GM21529 (cell line): ENCODE measurements at regions not wholly inside any gene's neighbourhood (a gene's known extent, or its start where the extent isn't known, plus 50 kb on each side); places are given as distances from the start of the nearest gene placed in this dataset.
"Not testable (repeated sequence)": the region's sequence is repeated elsewhere in the genome, so short reads cannot be mapped to it uniquely, and the experiment has no call there.

Experiments used
- ATAC-seq: cut with Tn5 transposase; IDR thresholded peaks from one replicate; pipeline ENCODE4 v1.9.1; 2021; ENCODE audit not compliant: unreplicated experiment

DNA sequence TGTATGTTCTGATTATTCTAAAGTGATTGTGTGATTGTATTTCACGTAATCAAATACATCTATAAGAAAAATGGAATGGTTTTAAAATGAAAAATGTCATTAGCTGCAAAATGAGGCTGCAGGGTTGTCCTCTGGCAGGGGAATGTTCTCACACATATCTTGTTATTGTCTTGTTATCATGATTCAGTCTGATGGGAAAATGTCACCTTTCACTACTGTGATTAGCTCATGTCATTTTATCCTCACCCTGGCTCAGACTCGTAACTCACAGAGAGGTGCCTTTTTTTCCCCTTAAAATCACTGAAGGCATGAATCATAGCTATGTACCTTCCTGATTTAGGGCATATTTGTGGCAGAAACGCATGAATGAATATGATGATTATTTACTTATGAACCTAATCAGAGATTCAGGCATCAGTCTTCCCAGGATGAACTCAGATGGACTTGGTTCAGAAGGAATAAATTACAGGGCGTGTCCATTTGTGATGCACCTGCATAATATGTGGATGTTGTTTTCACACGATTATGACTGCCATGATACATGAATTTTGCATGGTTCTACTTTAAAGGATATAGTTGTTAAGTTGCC lies 1339.2 kb downstream of the AACS start:
- ATAC-seq = no peak

DNA sequence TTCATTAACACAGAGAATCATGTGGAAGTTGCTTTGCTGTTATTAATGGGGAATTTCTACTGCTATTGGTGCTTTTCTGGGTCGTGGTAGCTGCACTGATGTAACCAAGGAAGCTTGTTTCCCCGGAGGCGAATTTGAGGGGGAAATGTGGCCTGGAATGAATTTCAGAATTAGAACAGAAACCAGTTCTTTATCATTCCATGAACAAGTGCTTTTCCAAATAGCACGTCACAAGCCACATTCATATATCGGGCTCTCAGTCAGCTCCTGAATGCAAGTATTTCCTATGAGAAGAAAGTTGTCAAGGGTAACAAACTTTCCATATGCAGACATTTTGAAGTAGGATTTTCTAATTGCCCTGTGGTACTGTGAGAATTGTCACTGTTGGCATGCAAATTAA lies 1353.2 kb downstream of the AACS start:
- no peak for ATAC-seq

DNA sequence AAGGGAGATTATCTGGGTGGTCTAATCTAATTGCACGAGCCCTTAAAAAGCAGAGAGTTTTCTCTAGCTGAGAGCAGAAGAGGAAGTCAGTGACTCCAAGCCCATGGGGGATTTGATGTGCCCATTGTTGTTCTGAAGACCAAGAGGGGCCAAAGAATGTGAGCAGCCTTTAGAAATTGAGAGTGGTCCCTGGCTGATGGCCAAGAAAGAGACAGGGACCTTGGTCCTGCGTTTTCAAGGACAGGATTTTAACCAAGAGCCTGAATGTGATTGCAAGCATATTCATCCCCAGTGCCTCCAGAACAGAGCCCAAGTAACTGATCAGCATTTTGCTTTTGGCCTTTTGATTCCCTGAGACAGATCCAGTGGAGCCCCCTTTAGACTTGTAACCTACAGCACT lies 1353.9 kb downstream of the AACS start:
- ATAC-seq = no peak

DNA sequence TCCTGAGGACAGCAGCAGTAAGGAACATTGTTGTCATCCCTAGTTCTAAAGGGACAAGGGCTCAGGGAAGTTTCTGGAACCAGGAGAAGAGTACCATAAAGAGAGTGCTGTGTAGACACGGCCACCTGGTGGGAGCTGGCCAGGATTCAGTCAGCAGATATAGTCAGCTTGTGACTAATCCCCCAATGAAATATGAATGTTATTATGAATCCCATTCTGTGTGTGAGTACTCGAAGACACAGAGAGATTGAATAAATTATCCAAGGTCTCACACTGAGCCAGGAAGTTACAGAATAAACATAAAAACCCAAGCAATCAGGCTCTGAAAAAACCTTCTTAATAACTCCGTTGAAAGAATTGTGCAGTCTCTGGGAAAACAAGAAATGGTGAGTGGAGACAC lies 1359.5 kb downstream of the AACS start:
- no peak for ATAC-seq

DNA sequence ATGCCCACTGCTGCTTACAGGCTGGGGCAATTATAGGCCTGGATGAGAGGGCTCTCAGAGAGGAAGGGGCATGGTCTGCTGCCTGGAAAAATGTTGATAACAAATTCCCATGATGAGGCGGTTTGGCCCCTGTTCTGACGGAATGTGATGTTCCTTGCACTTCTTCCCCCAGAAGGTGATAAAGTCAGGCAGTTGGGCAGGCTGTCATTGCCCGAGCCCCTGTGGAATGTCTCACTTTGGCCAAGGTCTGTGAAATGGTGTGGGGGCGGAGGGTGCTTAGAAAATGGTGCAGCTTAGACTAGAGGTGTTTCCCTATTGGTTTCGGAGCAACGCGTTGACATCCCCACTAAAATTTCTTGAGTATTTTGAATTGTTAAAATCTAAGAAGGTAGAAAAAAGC lies 1360.0 kb downstream of the AACS start:
- ATAC-seq = no peak

DNA sequence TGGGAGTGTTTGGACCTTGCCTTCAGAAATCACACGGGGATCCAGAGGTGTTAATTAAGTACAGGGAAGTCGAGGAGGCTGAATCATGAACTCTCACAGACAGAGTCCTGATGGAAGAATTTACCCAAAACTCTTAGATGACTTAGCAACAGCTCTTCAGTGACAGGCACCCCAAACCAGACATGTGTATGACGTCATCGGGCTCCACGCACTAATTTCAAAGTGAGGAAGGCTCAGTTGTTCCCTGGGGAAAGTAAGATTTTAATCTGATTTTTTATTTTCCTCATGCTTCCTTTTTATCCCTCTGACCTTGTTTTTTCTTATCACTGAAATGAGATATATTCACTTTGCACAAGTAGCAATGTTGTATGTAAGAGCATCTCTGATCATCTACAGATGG lies 1363.5 kb downstream of the AACS start:
- no peak for ATAC-seq

DNA sequence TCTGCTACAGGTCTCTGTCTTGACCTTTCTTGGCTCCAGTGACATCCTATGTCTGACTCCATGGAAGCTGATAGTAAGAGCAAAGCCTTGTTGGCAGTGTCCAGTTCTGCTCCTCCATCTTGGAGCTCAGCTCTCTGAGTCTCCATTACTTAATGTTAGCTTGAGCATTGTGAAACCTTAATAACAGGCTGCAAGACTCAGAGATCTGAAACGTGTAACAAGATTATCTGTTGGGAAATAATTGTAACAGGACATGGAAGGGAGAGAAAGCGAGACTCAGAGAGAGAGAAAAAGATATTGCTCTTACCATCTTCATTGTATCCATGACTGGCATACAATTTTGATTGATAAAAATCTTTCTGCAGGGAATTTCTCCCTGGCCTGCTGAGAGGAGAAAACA lies 1365.7 kb downstream of the AACS start:
- no peak for ATAC-seq

DNA sequence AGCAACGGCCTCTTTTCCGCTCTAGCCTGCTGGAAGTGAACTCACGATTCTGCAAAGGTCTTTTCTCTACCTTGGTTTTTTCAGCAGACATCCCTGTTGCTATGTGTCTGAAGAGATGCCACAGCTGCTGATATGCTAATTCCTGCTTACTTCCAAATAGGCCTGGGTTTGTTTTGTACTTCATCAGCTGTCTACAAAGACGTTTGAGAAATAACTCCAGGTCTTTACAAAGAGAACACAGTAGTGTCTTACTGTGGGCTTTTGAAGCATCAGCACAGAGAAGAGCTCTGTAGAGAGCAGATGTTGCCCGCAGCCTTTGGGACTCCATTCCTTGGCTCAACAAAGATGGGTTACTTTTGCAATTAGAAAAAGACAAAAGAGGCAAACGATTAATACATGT lies 1366.5 kb downstream of the AACS start:
- ATAC-seq = no peak

DNA sequence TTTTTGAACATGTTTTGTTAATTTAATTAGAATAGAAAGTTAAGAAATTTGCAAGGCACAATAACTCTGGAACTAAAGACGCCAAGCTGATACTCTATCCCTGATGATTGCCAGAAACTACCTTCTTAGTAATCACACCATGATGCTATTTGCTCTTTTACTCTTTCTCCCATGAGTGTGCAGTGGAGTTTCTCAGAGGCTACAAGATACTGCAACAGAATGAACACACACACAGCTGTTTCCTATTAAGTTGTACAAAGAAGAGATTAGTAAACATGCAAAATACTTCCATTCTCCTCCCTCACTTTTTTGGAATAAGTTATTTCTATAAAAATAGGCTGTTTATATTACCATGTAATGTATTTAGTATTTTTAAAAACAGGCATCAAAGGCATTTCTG lies 1367.5 kb downstream of the AACS start:
- no peak for ATAC-seq

DNA sequence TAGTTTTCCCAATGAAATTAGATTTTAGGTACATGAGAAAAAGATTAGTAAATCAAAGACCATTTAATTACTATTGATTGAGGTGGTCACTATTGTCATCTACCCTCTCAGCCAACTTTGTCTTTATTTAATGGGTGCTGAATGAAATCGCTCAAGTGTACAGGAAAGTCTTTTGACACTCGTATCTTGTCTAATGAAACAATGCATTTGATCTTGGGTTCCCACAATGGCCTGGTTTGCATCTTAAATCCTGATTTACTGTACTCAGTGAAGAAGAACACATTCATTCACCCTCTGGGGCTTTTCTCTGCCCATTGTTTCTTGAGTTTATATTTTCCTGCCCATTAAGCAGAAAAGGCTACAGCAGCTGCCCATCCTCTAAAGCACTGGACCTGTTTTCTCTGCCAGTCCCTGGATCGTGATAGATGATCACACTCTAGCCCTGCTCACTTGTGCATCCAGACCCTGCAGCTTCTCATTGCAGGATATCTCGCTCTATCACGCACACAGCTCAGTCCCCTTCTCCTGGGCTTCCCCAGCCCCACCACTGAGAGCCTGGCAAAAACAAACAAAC lies 1369.3 kb downstream of the AACS start:
- no peak for ATAC-seq

DNA sequence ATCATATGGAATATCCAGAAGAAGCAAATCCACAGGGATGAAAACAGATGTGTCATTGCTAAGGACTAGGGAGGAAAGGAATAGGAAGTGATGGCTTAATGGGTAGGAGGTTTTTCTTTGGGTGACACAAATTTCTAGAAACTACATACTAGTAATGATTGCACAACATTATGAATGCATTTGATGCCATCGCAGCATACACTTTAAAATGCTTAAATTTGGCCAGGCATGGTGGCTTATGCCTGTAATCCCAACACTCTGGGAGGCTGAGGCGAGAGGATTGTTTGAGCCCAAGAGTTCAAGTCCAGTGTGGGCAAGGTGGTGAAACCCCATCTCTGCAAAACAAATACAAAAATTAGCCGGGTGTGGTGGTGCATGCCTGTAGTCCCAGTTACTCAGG lies 1370.8 kb downstream of the AACS start:
- no peak for ATAC-seq

DNA sequence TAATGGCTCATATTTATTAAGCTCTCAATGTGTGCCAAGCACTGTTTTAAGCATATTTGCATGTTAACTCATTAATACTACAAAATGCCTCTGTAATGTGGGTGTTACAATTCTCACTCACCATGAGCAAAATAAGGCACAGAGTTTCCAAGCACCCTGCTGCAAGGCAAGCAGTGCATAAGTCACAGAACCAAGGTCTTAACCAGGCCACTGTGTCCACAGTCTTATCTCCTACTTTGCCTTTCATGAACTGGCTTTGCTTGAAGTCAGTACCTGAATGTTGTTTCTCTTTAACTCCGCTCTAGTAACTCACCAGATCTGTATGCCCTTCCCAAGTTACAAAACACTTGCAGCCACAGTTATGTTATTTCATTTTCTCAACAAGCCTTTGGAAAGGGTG lies 1372.7 kb downstream of the AACS start:
- no peak for ATAC-seq

DNA sequence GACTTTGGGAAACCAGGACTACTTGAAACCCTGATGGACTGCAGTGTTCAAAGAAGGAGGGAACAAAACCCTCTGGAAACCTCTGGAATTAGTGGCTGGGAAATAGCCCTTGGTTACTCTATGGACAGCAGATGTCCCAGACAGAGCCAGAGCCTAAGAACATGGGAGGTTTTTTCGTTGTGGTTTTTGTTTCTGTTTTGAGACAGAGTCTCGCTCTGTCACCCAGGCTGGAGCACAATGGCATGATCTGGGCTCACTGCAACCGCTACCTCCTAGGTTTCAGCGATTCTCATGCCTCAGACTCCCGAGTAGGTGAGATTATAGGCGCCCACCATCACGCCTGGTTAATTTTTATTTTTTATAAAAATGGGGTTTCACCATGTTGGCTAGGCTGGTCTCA lies 1378.7 kb downstream of the AACS start:
- no peak for ATAC-seq

DNA sequence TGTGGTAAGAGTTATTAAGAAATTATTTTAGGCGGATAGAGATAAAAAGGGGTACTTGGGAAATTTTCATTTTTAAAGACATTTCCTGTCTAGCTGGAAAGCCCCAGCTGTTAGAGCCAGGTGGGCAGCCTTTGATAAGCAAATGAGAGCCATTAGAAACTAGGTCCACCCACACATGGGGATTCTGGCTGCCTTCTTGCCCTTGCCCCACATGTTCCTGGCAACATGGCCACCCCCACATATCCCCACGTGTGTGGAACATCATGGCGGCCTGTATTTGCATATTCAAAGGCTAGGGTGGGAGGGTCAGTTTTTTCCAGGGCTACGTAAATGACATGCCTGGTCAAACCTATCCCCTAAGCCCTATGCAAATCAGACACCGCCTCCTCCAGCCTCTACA lies 1382.1 kb downstream of the AACS start:
- ATAC-seq = no peak

DNA sequence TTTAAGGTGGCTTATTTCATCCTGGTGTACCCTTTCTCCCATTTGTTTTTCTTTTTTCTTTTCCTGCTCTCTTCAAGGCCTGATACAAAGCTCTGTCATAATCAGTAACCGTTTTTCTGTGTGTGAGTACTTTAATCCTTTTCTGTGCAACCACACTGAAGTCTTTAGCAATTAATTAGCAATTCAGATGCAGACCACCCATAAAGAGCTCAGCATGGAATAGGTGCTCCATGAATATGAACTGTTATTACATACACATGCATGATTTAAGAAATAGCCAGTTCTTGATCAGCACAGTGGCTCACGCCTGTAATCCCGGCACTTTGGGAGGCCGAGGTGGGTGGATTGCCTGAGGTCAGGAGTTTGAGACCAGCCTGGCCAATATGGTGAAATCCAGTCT lies 1386.6 kb downstream of the AACS start:
- ATAC-seq = no peak

DNA sequence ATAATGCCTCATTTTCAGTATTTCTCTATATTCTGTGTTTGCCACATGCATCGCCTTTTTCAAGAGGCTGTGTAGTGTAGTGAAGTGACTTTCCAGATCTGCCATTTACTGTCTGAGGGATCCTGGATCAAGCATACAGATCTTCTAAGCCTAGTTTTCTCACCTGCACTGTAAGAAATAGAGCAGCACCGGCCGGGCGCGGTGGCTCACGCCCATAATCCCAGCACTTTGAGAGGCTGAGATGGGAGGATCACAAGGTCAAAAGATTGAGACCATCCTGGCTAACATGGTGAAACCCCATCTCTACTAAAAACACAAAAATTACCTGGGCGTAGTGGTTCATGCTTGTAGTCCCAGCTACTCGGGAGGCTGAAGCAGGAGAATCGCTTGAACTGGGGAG lies 1387.5 kb downstream of the AACS start:
- not testable (repeated sequence) for ATAC-seq

DNA sequence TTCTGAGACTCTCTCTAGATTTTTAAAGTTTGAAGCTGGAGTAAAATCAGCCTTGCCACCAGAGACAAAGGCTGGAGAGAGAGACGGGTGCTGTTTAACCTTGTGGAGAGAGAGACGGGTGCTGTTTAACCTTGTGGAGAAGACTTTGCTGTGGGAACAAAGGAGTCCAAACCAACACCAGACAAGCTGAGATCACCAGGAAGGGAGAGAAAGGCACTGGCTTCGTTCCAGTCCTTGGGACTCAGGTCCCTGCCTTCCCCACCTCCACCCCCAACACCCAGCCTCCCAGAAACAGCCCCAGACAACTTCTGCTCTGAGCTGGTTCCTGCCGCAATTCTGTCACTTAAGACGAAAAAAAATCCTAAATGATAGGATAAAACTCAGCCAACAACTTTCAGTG lies 1389.3 kb downstream of the AACS start:
- ATAC-seq = no peak

DNA sequence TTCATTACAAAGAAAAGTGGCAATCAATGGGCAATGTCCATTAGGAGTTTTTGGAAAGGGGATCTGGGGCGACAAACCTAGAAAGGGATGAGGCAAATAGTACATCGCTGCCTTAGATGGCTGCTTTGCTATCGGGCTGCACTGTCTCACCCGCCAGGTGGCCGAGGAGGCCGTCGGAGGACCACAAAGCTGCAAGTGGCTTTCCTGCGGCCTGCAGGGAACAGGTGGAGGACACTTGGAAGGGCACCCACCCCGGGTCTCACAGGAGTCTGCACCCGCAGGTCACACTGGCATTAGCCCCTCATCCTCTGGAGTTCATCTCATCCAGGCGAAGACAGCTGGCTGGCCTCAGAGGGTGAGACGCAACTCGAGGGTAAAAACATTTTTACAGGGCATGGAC lies 1392.5 kb downstream of the AACS start:
- ATAC-seq = no peak

DNA sequence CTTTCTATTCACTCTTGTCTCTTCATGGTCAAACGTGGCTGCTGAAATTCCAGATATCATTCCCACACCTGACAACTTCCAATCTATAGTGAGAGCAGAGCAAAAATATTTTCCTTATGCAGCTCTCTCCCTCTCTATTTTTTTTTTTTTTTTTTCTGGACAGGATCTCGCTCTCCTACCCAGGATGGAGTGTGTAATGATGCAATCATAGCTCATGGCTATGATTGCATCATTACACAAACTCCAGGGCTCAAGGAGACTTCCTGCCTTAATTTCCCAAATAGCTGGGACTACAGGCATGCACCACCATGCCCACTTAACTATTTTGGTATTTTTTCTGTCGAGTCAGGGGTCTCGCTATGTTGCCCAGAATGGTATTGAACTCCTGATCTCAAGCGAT lies 1398.9 kb downstream of the AACS start:
- no peak for ATAC-seq

DNA sequence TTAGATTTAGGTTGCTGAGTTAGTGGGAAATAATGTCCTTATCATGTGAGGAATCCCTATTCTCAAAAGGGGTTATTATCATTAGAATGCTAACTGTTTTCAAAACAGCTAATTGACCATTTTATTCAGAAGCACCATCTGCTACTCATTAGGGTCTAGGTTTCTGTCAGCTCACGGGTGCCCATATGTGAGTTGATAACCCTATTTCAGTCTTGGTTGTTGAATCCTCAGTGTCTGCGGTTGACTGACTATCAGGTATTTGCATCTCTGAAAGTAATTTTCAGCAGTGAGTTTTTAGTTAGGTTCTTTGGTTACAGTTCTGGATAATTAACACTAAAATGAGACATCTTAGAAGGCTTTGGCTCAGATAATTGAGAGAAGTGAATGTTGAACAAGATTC lies 1404.0 kb downstream of the AACS start:
- ATAC-seq = no peak

DNA sequence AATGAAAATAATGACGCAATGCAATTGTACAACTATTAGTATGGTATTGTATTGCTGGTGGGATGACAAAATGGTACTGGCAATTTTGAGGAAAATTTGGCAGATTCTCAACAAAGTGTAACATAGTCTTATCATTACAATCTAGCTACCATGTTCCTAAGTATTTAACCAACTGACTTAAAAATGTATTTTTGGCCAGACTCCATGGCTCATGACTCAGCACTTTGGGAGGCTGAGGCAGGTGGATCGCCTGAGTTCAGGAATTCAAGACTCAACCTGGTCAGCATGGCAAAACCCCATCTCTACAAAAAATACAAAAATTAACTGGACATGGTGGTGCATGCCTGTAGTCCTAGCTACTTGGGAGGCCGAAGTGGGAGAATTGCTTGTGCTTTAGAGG lies 1409.5 kb downstream of the AACS start:
- ATAC-seq = no peak

DNA sequence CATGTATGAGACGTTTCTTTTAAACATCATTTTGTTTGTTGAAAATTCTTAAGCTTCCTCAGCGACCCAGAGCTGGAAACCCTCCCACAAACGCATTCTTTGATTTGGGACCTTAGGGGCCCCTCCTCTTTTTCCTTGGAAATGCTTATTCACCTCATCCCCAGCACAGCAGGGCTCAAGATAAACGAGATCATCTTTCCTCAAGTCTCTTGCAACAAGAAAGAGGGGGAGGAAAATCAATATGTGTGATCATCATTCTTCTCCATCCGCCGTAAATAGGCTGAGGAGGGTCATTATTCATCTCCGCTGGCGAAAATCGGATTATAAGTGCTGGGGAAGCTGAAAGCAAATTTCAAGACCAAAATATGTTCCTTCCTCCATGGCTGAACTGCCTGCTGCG lies 1415.2 kb downstream of the AACS start:
- no peak for ATAC-seq

DNA sequence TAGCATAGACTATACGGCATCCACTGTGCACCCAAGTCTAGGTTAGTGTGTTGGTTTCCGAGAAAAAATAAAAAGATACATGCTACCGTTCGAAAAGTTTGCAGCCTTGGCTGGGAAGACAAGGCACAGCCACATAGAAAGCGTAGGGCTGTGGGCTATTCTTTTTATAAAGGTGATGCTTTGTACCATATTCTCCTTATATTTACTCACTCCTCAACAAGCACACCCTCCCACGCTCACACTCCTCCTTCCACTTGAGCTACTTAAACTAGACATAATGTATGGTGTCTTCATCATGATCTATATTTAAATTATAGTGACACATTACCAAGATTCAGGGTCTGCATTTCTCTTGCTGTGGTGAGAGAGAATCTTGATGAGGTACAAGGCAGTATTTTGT lies 1416.5 kb downstream of the AACS start:
- ATAC-seq = no peak
